Activated CD4-positive, alpha-beta T cell treated with anti-CD3 and anti-CD28 coated beads, Interleukin-2, amount 50 U/mL, for 4 hours (primary cell): ENCODE measurements at regions not wholly inside any gene's neighbourhood (a gene's known extent, or its start where the extent isn't known, plus 50 kb on each side); places are given as distances from the start of the nearest gene placed in this dataset.
A peak's percentile ranks its signal among the peaks of the same experiment; 100 is the strongest.

Experiments
- DNase-seq, 2 experiments: peaks; one replicate each; pipeline ENCODE4 v3.0.0-alpha.2; 2020

GRCh38 chr7:17184805-17185689, 113.4 kb upstream of the AHR start:
- no peak for DNase-seq

GRCh38 chr7:17185690-17186070, 112.8 kb upstream of the AHR start:
- DNase-seq: peak in 1 of 2 experiments; percentile 3

GRCh38 chr7:17186745-17187530, 111.5 kb upstream of the AHR start:
- no peak for DNase-seq

DNA sequence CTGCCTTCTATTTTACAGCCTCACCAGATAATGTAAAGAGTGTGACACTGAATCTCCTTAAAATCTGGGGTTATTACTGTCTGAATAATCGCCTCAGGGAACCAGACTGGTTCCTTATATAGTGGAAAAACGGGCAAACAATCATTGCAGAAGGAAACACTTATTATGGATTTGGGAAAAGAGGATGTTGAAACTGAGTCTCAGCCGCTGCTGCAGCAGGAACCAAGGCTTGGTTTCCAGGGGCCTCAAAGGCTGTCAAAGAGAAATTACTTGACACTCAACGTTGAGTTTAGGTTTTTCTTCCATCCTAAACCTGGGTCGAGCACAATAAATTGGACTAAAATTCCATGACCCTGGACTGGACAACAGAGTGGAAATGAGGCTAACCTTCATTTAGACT, 103.8 kb upstream of the AHR start:
- DNase-seq: no peak

DNA sequence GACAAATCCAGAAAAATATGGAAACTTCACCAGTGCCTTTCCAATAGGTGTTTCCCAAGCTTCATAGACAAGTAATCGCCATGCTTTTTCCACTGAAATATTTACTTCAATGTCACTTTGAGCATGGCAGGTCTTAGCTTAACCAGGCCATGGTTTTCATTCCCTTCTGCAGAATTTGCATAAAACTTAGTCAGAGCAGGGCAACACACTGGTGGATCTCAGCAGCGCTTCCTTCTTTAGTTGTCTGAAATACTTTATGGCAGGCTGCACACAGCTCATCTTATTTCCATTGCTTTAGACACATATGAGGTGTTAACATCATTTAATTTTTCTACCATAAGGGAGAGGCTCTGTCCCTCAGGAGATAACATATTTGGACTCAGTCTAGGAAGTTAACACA, 102.9 kb upstream of the AHR start:
- DNase-seq: no peak

DNA sequence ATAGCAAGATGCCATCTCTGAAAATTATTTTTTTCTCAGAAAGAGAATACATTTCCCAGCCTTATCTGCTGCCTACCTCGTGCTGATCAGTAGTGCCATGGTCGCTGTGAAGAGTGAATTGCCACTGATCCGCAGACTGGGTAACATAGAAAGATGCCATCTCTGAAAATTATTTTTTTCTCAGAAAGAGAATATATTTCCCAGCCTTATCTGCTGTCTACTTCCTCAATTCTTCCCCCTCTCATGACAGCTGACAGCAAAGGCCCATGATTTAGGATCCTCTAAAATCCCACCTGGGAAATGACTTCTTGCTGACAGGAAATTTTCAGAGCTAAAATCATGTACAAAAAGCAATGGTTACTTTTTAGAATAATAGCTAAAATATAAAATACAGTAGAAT, 92.5 kb upstream of the AHR start:
- DNase-seq: no peak

GRCh38 chr7:17206349-17206905, 92.0 kb upstream of the AHR start:
- DNase-seq: no peak

DNA sequence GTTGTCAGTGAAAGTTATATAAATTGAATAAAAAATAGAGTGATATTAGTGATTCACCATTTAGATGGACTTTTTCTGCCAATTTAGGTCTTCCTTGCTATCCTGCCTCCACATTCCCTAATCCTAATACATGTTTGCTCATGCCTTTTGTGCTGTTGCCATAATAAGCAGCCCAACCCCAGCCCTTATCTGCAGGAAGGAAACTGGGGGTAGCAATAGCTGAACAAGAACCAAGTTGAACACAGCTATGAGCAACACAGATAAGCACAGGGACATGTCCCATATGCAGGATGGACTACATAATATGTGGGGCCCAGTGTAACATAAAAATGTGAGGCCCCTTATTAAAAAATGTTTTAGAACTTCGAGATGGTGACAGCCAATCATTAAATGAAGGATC, 91.2 kb upstream of the AHR start:
- DNase-seq: no peak

GRCh38 chr7:17209101-17209500, 89.4 kb upstream of the AHR start:
- no peak for DNase-seq

DNA sequence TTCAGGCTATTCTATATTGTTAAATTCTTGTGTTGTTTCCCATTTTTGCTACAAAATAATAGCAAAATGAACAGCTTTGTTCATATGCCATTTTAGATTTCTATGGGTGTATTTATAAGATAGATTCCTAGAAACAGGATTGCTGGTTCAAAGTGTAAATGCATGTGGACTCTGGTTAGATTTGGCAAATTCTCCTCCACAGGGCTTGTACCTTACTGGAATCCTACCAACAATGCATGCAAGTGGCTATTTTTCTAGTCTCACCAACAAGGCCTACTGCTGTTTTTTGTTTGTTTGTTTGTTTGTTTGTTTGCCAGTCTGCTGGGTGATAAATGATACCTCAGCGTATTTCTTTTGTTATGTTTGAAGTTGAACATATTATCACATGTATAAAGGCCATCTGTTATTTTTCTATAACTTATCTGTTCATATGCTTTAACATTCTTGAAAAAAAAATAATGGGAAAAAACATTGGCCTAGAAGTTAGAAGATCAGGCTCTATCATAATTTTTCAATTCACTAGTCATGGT, 87.1 kb upstream of the AHR start:
- no peak for DNase-seq

DNA sequence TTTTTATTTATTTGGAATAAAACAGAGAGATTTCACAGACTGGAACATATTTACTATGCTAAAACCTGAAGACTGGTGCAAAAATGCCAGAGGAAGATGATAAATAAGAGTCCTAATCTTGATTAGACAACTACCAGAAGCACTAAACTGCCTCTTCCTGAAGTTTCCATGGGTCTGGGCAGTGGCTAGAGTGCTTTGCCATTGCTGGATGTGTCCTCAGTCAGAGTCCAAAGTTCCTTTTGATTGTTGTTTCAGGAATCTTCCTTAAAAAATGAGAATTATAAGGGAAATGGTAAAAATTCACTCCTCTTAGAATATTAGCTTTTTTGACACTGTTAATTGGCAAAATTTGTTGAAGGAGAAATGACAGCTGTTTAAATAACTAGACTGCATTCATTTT, 86.3 kb upstream of the AHR start:
- no peak for DNase-seq

DNA sequence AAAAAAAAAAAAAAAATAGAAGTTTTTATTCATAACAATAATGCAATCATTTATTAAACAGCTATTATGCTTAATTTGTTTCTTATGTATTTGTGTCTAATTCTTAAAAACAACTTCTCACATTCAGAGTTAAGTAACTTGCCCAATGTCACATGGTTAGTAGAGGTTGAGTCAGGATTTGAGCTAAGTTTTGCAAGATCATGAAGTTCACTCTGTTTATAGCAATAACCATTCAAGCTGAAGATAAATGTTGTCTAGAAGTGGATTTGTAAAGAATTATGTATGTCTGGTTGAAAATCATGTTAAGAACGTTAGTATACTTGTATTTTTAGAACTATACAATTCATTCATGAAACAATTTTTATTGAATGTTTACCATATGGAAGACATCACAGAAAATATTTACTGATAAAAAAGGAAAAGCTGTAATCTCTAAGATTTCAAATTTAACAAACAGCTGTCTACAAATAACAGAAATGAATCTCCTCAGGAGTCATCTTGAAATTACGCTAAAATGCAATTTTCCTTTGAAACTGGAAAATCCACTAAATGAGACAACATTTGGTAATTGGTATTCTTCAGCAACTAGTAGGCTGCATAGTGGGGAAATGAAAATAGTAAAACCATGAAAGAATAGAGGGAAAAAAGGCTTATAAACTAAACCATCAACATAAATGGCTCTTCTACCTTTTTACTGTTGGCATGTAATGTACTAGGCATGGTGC, 70.5 kb upstream of the AHR start:
- DNase-seq: no peak

- DNase-seq: no peak
Measured at GRCh38 chr7:17229228-17229627, 69.2 kb upstream of the AHR start.

GRCh38 chr7:17230099-17230807, 68.2 kb upstream of the AHR start:
- no peak for DNase-seq

DNA sequence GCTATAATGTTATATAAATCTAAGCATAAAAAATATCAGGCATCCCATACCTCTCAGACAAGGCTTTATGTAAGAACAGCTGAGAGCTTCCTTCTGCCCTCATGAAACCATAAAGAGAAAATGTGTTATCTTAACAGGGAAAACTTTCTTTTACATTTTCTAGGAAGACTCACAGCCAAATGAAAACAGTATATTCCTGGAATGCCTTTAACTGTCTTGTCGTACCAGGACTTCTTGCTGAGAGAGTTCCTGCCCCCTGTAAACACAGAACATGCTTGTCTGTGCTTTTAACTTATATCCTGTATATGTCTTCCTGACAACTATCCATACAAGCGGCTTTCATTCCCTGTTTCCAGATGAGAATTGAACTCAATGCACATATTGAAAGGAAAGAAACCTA, 64.8 kb upstream of the AHR start:
- DNase-seq: no peak

DNA sequence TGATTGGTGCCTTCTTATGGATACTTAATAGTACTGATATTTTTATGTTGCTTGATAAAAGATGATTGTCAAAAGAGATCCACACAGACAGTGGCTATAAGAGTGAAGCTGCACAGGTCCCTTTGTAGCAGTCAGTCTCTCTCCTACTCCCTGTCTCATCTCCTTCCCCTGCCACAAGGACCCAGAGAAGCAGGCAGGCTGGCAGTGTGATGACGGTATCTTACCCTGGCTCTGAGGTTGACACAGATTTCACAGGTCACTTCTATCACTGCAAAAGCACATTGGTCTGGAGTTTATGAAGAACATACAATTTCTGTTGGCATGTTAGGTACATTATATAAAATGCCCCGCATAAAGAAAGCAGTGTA, 64.4 kb upstream of the AHR start:
- DNase-seq: peak; percentile 42 to 44

GRCh38 chr7:17234398-17235031, 63.9 kb upstream of the AHR start:
- peak; percentile 42 to 49 for DNase-seq

GRCh38 chr7:17236171-17236570, 62.3 kb upstream of the AHR start:
- DNase-seq: no peak

DNA sequence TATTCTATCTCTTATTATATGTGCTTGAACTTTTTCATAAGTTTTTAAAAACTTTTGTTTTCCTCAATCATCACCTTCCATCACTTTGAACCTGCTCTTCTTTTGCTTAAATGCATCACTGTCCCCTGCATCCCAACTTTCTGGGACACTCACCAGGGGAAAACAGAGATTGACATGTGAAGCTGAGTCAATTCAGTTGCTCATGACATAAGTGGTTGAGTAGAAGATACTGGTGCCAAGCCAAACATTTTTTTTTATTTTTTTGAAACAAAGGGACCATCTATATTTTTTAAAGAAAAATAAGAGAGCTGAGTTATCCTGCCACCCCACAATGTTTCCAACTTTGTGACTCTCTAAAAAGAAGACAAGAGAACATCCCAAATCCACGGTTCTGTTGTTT, 61.8 kb upstream of the AHR start:
- no peak for DNase-seq

DNA sequence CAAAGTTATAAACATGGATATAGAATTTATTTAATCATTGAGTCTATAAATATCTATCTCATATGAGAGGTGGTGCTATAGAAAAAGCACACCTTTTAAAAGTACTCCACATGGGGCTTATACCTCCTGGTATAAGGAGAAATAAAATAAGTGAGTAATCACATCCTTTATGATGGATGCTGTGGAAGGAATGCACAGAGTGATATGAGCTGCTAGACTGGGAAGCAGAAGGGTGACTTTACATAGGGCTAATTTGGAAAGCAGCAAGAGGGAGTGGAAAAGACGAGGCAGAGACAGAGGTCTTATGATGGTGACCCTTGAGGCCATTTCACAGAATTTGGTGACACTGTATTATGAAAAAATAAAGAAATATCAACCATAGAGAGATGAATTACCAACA, 59.4 kb upstream of the AHR start:
- DNase-seq: no peak

DNA sequence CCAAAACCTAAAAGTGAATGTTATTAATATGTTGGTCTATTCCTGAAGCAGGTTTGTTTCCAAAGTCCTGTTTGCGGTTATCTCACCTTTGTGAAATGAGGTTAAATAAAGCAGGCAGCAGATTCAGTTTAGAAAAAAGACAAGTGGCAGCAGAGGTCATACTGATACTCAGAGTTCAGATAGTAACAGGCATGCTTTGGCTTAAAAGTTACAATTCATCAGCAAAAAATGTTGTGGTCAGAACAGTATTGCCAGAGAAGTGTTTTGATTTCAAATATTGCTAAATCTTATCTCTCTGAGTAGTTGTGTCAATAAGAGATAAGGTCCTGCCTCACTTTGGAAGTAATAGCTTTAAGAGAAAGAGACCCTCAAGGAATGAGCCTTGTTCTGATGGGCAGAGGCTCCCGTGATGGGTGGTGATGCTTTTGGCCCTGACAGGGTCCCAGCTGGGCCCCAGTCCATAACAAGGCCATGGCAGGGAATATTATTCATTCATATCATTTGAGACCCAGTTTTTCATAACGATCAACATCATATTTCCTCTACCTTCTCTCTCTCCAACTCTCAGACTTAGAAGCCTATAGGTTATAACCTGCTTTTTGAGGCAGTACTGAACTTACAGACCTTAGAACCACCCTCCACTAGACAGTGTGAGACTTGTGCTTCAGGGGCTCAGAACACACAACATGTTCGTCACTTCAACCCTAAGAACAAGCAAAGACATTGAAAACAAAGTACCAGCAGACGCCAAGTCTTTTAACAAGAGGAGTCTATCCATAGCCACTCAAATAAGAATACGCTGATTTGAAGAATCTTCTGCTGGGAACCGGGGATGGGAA, 58.5 kb upstream of the AHR start:
- DNase-seq: no peak
